NOMO-1 (cell line): ENCODE measurements at regions not wholly inside any gene's neighbourhood (a gene's known extent, or its start where the extent isn't known, plus 50 kb on each side); places are given as distances from the start of the nearest gene placed in this dataset.
A peak's percentile ranks its signal among the peaks of the same experiment; 100 is the strongest.

Experiments used
- DNase-seq, 2 experiments: peaks; one replicate each; lab custom pipeline; 2025; ENCODE audit not compliant: unreplicated experiment in 2 of 2; lab: John Stamatoyannopoulos, UW

DNA sequence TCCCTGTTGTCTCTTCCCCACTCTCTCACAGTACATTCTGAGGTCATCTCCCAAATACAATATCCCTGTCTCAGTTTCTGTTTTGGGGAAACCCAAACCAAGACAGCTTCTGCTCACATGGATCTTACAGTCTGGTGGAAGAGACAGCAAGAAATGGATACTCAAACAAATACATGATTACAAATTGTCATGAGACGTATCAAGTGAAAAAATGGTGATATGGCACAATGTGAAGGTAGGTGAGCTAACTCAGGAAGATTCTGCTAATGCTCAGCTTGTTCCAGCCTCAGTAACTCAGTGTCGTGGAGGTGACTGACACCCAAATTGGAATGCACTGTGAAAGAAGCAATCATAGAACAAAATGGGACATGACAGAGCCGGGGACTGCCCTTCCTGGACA is 68.3 kb downstream of the CHST1 start:
- DNase-seq, result no peak

- DNase-seq, result no peak
Measured at GRCh38 chr11:45596571-45596970, 68.9 kb downstream of the CHST1 start.

GRCh38 chr11:45593992-45594391 is 71.4 kb downstream of the CHST1 start:
- no peak for DNase-seq

GRCh38 chr11:45592636-45593035 is 72.8 kb downstream of the CHST1 start:
- DNase-seq, result no peak

- DNase-seq, result no peak
Measured at GRCh38 chr11:45590743-45591142, 74.7 kb downstream of the CHST1 start.

DNA sequence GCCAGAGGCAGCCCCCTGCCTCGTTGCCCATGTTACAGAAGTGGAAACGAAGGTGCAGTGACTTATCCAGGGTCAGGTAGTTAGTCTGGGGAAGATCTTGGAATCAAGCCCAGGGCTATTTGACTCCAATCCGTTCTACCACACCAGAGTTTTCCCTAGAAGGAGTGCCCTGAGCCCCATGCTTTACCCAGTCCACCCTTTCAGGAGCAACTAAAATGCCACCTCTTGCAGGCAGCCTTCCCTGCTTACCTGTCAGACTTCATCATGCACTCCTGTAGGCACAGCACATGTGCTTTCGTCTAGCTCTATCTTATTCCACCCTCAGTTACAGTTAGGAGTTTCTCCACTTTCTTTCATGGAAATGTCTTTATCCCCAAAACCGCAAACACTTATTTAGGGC is 80.2 kb downstream of the CHST1 start:
- DNase-seq, result no peak

GRCh38 chr11:45583981-45584566 is 81.3 kb downstream of the CHST1 start:
- DNase-seq, result no peak

DNA sequence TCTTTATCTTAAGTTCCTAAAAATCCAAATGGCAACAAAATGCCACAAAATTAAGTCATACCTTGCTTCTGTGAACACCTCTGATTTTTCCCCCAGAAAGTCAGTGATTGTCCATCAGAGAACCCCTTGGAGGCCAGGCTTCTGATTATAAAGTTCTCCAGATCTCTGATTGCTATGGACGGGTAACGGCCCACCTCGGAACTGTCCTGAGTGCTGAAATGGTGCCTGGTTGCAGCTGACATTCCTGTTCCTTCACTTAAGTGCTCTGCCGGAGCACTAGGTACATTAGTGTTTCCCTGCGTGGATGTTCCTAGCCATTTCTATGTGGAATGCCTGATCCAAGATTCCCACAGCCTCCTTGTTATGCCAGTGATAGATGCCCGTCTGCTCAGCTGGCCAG is 85.0 kb downstream of the CHST1 start:
- peak in 1 of 2 experiments; percentile 24 for DNase-seq

DNA sequence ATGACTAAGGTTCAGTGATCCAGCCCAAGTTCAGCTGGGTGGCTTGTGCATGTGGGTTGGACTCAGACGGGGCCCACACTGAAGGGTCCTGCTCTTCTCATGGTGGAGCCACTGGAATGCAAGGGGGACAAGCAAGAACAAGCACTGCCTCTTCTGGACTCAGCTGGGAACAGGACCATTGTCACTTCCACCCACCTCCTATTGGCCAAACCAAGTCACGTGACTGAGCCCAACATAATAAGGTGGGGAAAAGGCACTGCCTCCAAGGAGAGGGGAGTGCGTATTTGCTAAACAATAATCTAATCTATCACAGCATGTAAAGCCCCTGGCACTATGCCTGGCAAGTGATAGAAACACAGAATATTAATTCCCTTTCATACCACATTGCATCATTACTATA is 87.1 kb downstream of the CHST1 start:
- DNase-seq, result no peak

- no peak for DNase-seq
Measured at GRCh38 chr11:45577752-45578151, 87.7 kb downstream of the CHST1 start.

GRCh38 chr11:45576461-45577215 is 88.8 kb downstream of the CHST1 start:
- DNase-seq, result no peak

GRCh38 chr11:45573728-45574127 is 91.7 kb downstream of the CHST1 start:
- DNase-seq, result no peak

DNA sequence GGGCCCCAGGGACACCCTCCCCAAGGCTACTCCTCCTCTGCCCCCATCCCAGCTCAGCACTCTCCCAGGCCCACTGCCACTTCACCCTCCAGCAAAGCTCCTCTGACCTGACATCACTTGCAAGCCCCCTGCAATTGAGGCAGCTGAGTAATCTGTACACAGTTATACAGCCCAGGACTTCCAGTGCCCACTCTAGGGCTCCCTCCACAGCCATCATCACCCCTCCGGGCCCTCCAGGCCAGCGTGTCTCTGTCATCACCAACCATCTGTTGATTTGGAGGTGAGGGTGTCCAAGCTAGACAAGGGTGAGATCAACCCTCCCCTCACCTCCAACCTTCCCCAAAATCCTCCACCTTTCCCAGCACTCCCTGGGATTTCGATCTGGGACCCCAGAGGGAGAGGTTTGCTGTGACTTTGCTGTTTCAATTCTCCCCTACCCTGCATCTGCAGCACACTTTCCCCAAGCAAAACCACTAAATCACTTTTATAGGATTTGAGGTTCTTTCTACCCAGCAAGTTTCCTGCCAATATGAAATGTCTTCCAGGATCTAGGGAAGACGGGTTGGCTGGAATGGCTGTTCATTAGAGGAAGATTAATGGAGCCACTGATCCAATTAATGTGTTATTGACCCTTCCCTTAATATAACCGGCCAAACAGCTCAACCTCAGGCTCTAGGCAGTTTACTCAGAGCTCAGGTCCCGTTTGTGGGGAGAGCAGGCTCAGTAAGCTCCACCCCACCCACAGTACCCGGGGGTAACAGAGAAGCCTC is 92.9 kb downstream of the CHST1 start:
- DNase-seq, result no peak

DNA sequence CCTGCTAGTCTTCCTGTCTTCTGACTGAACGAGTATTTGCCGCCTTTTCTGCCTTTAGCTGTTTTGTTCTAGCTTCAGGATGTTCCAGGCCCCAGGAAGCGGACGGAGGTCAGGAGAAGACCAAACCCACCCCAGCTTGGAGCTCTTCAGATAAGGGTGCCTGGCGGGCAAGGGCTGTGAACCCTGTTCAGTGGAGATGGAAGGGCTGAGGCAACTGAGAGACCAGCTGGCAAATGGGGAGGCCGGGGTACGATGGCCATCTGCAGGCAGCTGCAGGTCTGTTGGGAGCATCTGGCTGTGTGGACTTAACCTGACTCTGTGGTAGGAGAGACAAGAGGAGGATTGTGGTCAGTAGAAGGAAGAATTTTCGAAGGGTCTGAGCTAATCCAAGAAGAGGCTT is 95.6 kb downstream of the CHST1 start:
- DNase-seq, result no peak

GRCh38 chr11:45568049-45568448 is 97.4 kb downstream of the CHST1 start:
- no peak for DNase-seq

- no peak for DNase-seq
Measured at GRCh38 chr11:45565446-45565988, 99.9 kb downstream of the CHST1 start.

- no peak for DNase-seq
Measured at GRCh38 chr11:45563810-45564209, 101.6 kb downstream of the CHST1 start.

DNA sequence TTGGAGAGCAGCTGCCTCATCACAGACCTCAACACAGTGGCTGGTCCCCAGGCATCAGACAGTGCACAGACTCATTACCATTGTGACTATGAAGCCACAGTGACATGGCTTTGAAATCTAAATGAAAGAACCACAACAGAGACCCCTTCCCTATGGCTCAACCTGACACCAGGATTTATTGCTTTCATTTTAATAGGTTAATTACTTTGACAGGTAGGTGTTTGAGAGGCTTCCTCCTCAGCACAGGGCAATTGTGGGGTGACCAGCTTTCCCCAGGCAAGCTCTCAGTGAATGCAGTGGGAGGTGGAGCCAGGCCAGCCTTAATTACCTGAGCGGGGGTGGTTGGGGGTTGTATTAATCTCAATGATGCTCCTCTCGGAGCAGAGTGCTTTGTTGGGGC is 102.3 kb downstream of the CHST1 start:
- DNase-seq, result no peak

GRCh38 chr11:45560913-45561281 is 104.5 kb downstream of the CHST1 start:
- DNase-seq, result no peak

- DNase-seq, result no peak
Measured at GRCh38 chr11:45560155-45560912, 105.1 kb downstream of the CHST1 start.
